Ascending aorta (tissue), 2 donors: ENCODE measurements at regions not wholly inside any gene's neighbourhood (a gene's known extent, or its start where the extent isn't known, plus 50 kb on each side); places are given as distances from the start of the nearest gene placed in this dataset.

ENCODE experiments used
- DNase-seq, 2 donors: peaks; one replicate each; pipeline ENCODE4 v3.0.0-alpha.2; 2019; ENCODE audit warnings: low spot score in 2 of 2
- H3K27ac ChIP-seq, 2 donors: fragments of 200-600 bp; sonication (generic); one replicate each; pipeline ENCODE4 v1.5.1; 2016 to 2017; ENCODE audit warnings: mild to moderate bottlenecking in 1 of 2
- H3K27me3 ChIP-seq: fragments of 200-600 bp; sonication (generic); one replicate; pipeline ENCODE4 v1.5.1; 2017
- H3K36me3 ChIP-seq, 2 donors: fragments of 200-600 bp; sonication (generic); one replicate each; pipeline ENCODE4 v1.5.1; 2016
- H3K4me1 ChIP-seq, 2 donors: fragments of 200-600 bp; sonication (generic); one replicate each; pipeline ENCODE4 v1.5.1; 2016 to 2017; ENCODE audit warnings: mild to moderate bottlenecking in 1 of 2
- H3K4me3 ChIP-seq, 2 donors: fragments of 200-600 bp; sonication (generic); one replicate each; pipeline ENCODE4 v1.5.1; 2016 to 2017; ENCODE audit warnings: mild to moderate bottlenecking in 1 of 2
- H3K9me3 ChIP-seq, 2 donors: fragments of 200-600 bp; sonication (generic); one replicate each; pipeline ENCODE4 v1.5.1; 2016
- intact Hi-C: fragments of 100-400 bp; cut with DNase I; formaldehyde crosslinking; loops from one replicate; pipeline ENCODE4 v1.15.1; 2023
- TF ChIP-seq, protein P1 (sequence below), 3 experiments: fragments of 200-600 bp in 2 of 3; fragments of 450-650 bp in 1 of 3; sonication (generic) in 2 of 3; IDR thresholded peaks; one replicate each; pipeline ENCODE4 v1.5.1; 2016 to 2019; ENCODE audit warnings: antibody characterized with exemption in 3 of 3, mild to moderate bottlenecking in 1 of 3, moderate library complexity in 1 of 3

- no peak for DNase-seq
- Histone ChIP-seq H3K9me3 (no peaks in the 10 kb centered on the region), H3K4me3 (no peak overlapping the region), H3K36me3 (no peaks in the 10 kb centered on the region), H3K27me3 (no peaks in the 10 kb centered on the region), H3K27ac (no peak overlapping the region), H3K4me1 (no peaks in the 10 kb centered on the region)
- intact Hi-C loops: no loop called here
- TF ChIP-seq, protein P1, sequence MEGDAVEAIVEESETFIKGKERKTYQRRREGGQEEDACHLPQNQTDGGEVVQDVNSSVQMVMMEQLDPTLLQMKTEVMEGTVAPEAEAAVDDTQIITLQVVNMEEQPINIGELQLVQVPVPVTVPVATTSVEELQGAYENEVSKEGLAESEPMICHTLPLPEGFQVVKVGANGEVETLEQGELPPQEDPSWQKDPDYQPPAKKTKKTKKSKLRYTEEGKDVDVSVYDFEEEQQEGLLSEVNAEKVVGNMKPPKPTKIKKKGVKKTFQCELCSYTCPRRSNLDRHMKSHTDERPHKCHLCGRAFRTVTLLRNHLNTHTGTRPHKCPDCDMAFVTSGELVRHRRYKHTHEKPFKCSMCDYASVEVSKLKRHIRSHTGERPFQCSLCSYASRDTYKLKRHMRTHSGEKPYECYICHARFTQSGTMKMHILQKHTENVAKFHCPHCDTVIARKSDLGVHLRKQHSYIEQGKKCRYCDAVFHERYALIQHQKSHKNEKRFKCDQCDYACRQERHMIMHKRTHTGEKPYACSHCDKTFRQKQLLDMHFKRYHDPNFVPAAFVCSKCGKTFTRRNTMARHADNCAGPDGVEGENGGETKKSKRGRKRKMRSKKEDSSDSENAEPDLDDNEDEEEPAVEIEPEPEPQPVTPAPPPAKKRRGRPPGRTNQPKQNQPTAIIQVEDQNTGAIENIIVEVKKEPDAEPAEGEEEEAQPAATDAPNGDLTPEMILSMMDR (IDR thresholded peaks at IDR 0.05): no peak
Measured at GRCh38 chr14:85024931-85025330, 505.0 kb upstream of the FLRT2 start.

DNA sequence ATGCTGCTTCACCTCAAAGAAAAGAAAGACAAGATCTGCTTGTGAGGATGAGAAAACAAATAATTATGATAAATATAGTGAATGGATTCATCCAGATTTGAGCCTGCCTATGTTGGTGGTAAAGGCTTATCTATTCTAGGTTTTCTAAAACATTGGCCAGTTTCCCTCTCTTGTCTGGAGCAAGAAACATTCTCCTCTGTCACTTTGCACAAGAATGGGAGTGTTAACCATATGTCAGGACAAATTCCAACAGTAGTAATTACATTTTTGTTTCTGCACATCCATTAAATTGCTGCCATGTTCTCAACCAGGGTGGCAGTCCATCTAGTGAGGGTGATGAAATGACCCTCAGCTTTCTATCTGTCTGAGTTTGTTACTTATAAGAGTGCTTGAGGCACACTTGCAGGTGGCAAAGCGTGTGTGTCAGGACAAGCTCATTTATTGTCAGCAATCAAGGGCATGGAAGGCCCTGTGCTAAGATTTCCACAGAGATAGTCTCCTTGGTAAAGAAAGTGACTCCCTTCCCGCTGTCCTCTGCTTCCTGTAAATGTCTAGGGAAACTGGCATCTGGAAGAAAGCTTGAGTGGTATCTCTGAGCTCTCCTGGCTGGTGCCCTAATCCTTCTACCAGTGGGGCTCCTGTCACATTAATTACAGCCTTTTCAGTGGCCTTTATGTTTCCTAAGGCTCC lies 502.1 kb upstream of the FLRT2 start:
- TF ChIP-seq, protein P1 (IDR thresholded peaks at IDR 0.05): no peak
- H3K4me1 ChIP-seq: no peaks in the 10 kb centered on the region
- no peak overlapping the region for H3K4me3 ChIP-seq
- H3K27me3 ChIP-seq: no peaks in the 10 kb centered on the region
- DNase-seq: no peak
- no peaks in the 10 kb centered on the region for H3K36me3 ChIP-seq
- no peak overlapping the region for H3K27ac ChIP-seq
- intact Hi-C loops: no loop called here
- no peaks in the 10 kb centered on the region for H3K9me3 ChIP-seq

DNA sequence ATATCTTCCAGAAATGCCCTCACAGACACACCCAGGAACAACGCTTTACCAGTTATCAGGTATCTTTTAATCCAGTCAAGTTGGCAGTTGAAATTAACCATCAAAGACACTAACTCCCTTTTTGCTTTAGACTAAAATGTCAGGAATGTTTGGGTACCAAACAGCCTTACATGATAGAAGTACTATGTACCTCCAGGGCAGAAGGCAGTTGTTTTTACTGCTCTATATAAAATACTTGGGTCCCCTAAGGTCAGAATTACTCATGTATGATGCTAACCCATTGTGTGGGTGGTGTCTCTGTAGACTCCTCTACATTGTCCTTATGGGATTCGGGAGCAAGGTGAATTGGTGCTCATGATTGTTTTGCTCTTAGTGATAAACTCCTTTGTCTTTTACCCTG lies 492.5 kb upstream of the FLRT2 start:
- Histone ChIP-seq H3K27me3 (no peaks in the 10 kb centered on the region), H3K4me1 (no peaks in the 10 kb centered on the region), H3K9me3 (no peaks in the 10 kb centered on the region), H3K36me3 (no peaks in the 10 kb centered on the region), H3K4me3 (no peak overlapping the region), H3K27ac (no peak overlapping the region)
- intact Hi-C loops: no loop called here
- no peak for DNase-seq
- TF ChIP-seq, protein P1 (IDR thresholded peaks at IDR 0.05): no peak

GRCh38 chr14:85038526-85039352 lies 491.2 kb upstream of the FLRT2 start:
- TF ChIP-seq, protein P1 (IDR thresholded peaks at IDR 0.05): no peak
- no peak overlapping the region for H3K27ac ChIP-seq
- H3K27me3 ChIP-seq: no peaks in the 10 kb centered on the region
- intact Hi-C loops: no loop called here
- no peaks in the 10 kb centered on the region for H3K9me3 ChIP-seq
- H3K4me3 ChIP-seq: no peak overlapping the region
- H3K4me1 ChIP-seq: no peaks in the 10 kb centered on the region
- no peaks in the 10 kb centered on the region for H3K36me3 ChIP-seq
- no peak for DNase-seq

- DNase-seq: no peak
- Histone ChIP-seq H3K4me3 (no peak overlapping the region), H3K36me3 (no peaks in the 10 kb centered on the region), H3K27me3 (no peaks in the 10 kb centered on the region), H3K4me1 (no peaks in the 10 kb centered on the region), H3K9me3 (no peaks in the 10 kb centered on the region), H3K27ac (no peak overlapping the region)
- TF ChIP-seq, protein P1 (IDR thresholded peaks at IDR 0.05): no peak
- intact Hi-C loops: no loop called here
Measured at GRCh38 chr14:85039353-85039626, 490.7 kb upstream of the FLRT2 start.
